Skeletal muscle satellite cell (primary cell): ENCODE measurements at regions not wholly inside any gene's neighbourhood (a gene's known extent, or its start where the extent isn't known, plus 50 kb on each side); places are given as distances from the start of the nearest gene placed in this dataset.

Source experiments
- H3K27me3 ChIP-seq: 2 replicates; pipeline ENCODE4 v1.7.0; 2013; ENCODE audit warnings: low read length; ENCODE audit not compliant: control insufficient read depth, insufficient read depth
- H3K36me3 ChIP-seq: 2 replicates; pipeline ENCODE4 v1.7.0; 2013; ENCODE audit warnings: mild to moderate bottlenecking, control low read depth, low read length; ENCODE audit not compliant: insufficient read depth
- H3K4me1 ChIP-seq: 2 replicates; pipeline ENCODE4 v1.7.0; 2013; ENCODE audit warnings: low read length; ENCODE audit not compliant: control insufficient read depth, insufficient read depth
- H3K4me2 ChIP-seq: 2 replicates; pipeline ENCODE4 v1.7.0; 2013; ENCODE audit warnings: mild to moderate bottlenecking, low read length
- H3K4me3 ChIP-seq: 2 replicates; pipeline ENCODE4 v1.7.0; 2013; ENCODE audit warnings: low read length
- H3K9ac ChIP-seq: 2 replicates; pipeline ENCODE4 v1.7.0; 2013; ENCODE audit warnings: mild to moderate bottlenecking, low read depth, low read length, moderate library complexity
- H3K9me3 ChIP-seq: replicated peaks from 2 replicates; pipeline ENCODE4 v1.7.0; 2013; ENCODE audit warnings: mild to moderate bottlenecking, control low read depth, low read length

DNA sequence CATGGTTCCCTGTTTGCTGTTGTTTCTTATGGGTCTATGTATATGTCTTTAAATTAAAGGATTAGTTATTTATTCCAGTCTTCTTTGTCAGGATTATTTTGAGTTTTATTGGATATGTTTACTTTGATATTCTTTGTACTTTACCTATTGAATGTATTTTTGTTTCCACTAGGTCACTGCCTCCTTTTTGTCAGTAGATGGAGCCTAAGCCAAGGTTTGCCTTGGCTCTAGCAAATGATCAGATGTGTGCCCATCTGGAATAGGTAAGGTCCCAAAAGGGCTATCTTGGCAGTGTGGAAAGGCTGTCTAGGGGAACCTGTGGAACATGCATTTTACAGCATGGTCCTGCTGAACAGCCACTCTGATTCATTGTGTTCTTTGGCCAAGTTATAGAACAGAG lies 337.3 kb upstream of the GHITM start:
- Histone ChIP-seq H3K36me3 (no peaks in the 10 kb centered on the region), H3K4me1 (no peaks in the 10 kb centered on the region), H3K4me3 (no peak overlapping the region), H3K4me2 (no peak overlapping the region), H3K27me3 (no peaks in the 10 kb centered on the region), H3K9me3 (no peaks in the 10 kb centered on the region), H3K9ac (no peak overlapping the region)

DNA sequence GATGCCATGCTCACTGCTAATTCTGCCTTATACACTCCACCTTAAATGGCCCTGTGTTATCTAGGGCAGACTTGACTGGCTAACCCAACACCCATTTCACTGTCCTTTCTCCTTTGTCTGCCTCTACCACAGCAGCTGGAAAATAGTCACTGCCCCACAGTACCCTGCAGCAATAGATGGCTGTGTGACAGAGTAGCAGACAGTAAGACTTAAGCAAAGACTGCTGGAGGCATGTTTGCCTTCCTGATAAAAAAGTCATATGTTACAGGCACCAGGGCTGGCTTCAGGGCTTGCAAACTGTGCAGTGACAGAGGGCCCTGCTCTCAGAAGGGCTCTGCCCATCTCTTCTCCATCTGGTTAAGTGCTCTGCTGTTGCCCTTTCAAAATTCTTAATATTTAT lies 332.6 kb upstream of the GHITM start:
- Histone ChIP-seq H3K27me3 (no peaks in the 10 kb centered on the region), H3K9ac (no peak overlapping the region), H3K9me3 (no peaks in the 10 kb centered on the region), H3K4me3 (no peak overlapping the region), H3K4me2 (no peak overlapping the region), H3K36me3 (no peaks in the 10 kb centered on the region), H3K4me1 (no peaks in the 10 kb centered on the region)

DNA sequence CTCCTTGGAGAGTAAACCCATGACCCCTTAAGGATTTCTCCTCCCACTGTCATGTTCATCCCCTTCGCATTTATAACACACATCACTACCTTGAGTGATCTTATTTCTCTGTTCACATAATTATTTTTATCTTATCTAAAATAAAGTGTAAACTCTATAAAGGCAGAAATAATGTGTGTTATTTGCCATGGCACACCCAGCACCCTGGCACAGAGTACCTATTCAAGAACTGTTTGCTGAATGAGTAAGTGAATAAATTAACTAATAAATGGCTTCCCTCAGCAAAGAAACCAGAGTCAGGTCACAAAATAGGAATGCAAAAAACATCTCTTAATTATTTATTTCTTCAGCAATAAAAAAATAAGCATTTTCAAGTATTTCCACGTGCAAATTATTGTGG lies 330.3 kb upstream of the GHITM start:
- Histone ChIP-seq H3K4me3 (no peak overlapping the region), H3K4me2 (no peak overlapping the region), H3K36me3 (no peaks in the 10 kb centered on the region), H3K4me1 (no peaks in the 10 kb centered on the region), H3K9ac (no peak overlapping the region), H3K27me3 (no peaks in the 10 kb centered on the region), H3K9me3 (no peaks in the 10 kb centered on the region)

DNA sequence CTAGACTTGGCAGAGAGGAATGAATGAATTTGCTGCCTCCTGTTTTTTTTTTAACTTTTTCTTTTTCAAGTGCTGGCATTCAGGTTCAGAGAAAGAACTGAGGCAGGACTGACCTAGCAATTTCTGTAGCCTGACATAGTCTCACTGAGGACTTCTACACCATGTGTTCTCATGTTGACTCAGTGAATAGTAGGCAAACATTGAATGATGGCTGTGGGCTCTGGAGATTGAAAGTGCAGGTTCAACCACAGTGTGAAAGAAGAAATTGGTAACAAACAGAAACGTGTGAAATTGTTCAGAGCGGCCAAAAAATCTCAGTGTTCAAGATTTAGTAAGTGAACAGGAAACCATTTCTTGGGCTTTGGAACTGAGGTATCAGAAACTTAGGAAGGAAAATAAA lies 322.4 kb upstream of the GHITM start:
- H3K36me3 ChIP-seq, result no peaks in the 10 kb centered on the region
- H3K4me1 ChIP-seq, result no peaks in the 10 kb centered on the region
- no peaks in the 10 kb centered on the region for H3K27me3 ChIP-seq
- no peak overlapping the region for H3K4me3 ChIP-seq
- H3K9ac ChIP-seq, result no peak overlapping the region
- H3K9me3 ChIP-seq, result no peaks in the 10 kb centered on the region
- no peak overlapping the region for H3K4me2 ChIP-seq

DNA sequence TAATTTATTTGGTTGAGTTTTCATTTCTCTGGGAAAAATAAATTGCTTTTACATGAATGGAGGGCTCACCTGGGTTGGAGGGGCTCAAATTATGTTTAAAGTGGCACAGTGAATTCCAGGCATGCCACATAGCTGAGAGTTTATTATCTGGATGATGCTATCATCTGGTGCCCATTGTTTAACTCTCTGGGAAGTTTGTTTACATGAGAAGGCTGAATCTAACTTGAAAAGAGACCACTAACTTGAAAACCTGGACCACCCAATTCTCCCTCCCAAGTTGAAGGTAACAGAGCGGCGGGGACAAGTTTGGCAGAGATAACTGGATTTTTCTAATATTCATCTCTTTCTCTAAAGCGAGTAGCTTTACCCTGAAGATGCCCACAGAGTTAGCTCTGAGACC lies 321.5 kb upstream of the GHITM start:
- Histone ChIP-seq H3K36me3 (no peaks in the 10 kb centered on the region), H3K4me2 (no peak overlapping the region), H3K27me3 (no peaks in the 10 kb centered on the region)

DNA sequence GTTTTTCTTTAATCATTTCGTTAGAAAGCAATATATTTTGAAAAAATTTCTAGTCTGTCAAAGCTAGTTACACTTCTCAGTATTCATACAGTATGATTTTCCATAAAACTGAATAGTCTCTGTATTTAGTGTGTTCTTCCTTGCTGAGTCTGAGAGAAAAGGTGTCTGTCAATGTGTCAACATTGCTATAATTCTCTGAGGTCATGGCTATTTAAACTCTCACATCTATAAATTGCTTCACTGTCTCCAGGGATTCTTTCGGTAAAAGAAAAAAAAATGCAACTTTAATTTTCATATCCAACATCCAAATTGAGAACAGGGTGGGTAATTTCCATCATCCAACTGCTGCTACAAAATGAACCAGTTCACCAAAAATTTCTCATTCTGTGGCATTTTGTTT lies 319.7 kb upstream of the GHITM start:
- H3K4me2 ChIP-seq, result no peak overlapping the region
- H3K4me3 ChIP-seq, result no peak overlapping the region
- no peaks in the 10 kb centered on the region for H3K4me1 ChIP-seq
- H3K27me3 ChIP-seq, result no peaks in the 10 kb centered on the region
- H3K36me3 ChIP-seq, result no peaks in the 10 kb centered on the region
- H3K9me3 ChIP-seq, result no peaks in the 10 kb centered on the region
- no peak overlapping the region for H3K9ac ChIP-seq

More for the DNA sequence above, 321.5 kb upstream of the GHITM start:
- Histone ChIP-seq H3K9ac (no peak overlapping the region), H3K9me3 (no peaks in the 10 kb centered on the region), H3K4me1 (no peaks in the 10 kb centered on the region), H3K4me3 (no peak overlapping the region)

DNA sequence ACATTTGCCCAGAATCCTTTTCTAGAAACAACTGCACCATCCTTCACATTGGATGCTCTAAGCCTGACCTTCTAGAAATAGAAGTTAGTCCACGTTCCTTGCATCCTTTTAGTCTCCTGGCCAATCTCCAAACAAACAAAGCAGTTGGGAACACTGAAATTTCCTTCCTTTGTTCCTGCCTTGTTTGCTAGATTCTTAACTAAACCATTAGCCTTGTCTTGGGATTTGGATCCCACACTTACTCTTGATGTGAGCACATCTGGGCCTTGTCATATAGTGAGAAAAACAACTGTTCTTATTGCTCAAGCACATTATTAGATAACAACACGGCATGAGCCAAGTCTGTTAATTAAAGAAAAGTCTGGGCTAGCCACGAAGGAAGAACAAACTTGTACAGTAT lies 319.3 kb upstream of the GHITM start:
- Histone ChIP-seq H3K4me3 (no peak overlapping the region), H3K27me3 (no peaks in the 10 kb centered on the region), H3K9me3 (no peaks in the 10 kb centered on the region)

DNA sequence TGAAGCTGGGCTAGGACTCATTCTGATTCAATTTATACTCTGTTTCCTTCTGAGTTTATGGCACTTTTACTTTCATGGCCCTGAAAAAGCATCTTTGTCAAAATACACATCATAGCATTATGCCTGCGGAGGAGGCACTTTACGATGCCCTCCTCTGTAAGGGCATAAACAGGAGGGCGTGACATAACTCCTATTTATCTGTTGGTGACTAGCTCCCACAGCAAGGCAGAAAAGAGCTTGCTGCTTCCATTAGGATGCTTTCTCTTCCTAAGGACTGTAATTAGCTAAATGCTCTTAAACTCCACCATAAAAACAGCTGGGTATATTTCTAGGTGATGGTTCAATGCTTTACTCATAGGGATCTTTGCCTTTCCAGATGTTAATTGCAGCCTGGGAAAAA lies 315.2 kb upstream of the GHITM start:
- H3K4me3 ChIP-seq, result no peak overlapping the region
- H3K36me3 ChIP-seq, result no peaks in the 10 kb centered on the region
- peaks cover 3% of the 10 kb centered on the region for H3K9me3 ChIP-seq
- H3K9ac ChIP-seq, result no peak overlapping the region
- no peak overlapping the region for H3K4me2 ChIP-seq
- no peaks in the 10 kb centered on the region for H3K27me3 ChIP-seq
- no peaks in the 10 kb centered on the region for H3K4me1 ChIP-seq

More for the DNA sequence above, 319.3 kb upstream of the GHITM start:
- Histone ChIP-seq H3K4me2 (no peak overlapping the region), H3K9ac (no peak overlapping the region), H3K4me1 (no peaks in the 10 kb centered on the region), H3K36me3 (no peaks in the 10 kb centered on the region)

DNA sequence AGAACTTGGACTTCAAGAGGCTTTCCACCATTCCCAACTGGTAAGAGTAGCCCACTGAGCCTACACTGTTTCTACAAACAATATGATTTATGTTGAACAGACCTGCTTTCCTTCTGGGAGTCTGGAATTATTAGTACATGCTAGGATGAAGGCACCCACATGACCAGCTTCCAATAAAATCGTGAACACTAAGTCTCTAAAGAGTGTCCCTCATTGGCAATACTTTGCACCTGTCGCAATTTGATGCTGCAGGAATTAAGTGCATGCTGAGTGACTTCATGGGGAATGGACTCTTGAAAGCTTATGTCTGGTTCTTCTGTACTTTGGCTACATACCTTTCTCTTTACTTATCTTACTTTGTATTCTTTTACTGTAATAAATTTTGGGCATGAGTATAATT lies 305.2 kb upstream of the GHITM start:
- H3K27me3 ChIP-seq, result no peaks in the 10 kb centered on the region
- no peaks in the 10 kb centered on the region for H3K4me1 ChIP-seq
- no peak overlapping the region for H3K9ac ChIP-seq
- no peak overlapping the region for H3K4me3 ChIP-seq
- no peak overlapping the region for H3K4me2 ChIP-seq
- peaks cover 4% of the 10 kb centered on the region for H3K9me3 ChIP-seq
- no peaks in the 10 kb centered on the region for H3K36me3 ChIP-seq

DNA sequence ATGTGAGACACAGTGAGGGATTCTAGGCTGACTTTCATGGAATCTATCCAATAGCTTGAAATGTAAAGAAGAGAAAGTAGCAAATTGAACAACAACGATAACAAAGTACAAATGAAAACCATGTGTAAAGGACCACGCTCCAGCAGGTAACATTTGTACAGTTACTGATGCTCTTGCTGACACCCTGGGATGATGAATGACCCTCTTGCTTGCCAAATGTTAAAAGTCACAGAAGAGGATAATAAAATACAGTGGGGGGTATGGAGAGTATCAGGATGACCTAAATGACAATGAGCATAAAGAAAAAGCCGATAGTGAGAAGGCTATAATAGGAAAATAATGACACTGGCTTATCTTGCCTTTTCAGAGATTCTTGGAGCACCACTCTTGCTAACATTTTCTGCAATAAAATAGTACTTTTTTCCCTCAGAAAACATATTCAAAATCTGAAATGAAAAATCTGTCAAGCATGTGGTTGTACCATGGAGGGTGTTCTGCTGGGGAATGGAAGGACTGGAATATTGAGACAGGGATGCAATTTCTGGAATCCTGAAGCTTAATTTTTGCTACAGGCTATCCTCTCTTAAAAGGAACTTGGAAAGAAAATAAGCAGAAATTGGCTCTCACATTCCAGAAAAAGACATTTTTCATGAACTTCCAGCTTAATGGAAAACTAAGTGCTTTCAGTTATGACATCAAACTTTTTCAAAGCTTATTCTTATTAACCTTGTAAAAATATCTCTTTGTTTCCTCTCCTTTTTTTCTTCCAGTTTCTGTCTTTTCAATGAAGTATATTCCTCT lies 303.2 kb upstream of the GHITM start:
- Histone ChIP-seq H3K9me3 (no peaks in the 10 kb centered on the region), H3K4me1 (no peaks in the 10 kb centered on the region), H3K27me3 (no peaks in the 10 kb centered on the region), H3K4me2 (no peak overlapping the region), H3K36me3 (no peaks in the 10 kb centered on the region), H3K9ac (no peak overlapping the region), H3K4me3 (no peak overlapping the region)

DNA sequence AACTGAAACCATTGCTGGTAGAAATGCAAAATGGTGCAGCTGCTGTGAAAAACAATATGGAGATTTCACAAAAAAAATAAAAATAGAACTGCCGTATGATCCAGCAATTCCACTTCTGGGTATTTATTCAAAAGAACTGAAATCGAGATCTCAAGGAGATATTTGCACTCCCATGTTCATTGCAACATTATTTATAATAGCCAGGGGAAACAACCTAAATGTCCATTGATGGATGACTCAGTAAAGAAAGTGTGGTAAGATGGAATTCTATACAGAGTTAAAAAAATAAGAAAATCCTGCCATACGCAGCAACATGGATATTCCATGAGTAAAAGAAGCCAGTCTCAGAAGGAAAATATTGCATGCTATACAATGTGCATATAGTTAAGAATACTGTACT lies 290.6 kb upstream of the GHITM start:
- no peak overlapping the region for H3K9ac ChIP-seq
- no peak overlapping the region for H3K4me3 ChIP-seq
- H3K9me3 ChIP-seq, result no peaks in the 10 kb centered on the region
- H3K27me3 ChIP-seq, result no peaks in the 10 kb centered on the region
- no peak overlapping the region for H3K4me2 ChIP-seq
- no peaks in the 10 kb centered on the region for H3K4me1 ChIP-seq
- H3K36me3 ChIP-seq, result no peaks in the 10 kb centered on the region

DNA sequence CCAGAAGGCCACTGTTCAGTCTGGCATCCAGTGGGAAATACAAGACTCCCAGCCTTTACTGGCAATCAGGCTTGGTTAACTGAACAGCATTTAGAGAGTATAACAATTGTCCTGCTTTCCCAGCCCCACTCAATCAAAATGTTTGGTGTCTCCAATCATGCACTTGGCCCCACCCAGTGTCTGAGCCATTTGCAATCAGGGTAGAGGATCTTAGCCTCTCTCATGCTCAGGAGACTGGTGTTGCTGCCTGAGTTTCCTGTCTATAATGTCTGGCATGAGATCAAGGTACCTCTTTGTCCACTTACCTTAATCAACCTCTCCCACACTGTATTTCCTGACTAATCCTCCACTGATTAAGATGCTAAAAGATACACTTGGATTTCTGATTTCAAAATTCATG lies 290.2 kb upstream of the GHITM start:
- no peak overlapping the region for H3K4me3 ChIP-seq
- H3K4me2 ChIP-seq, result no peak overlapping the region
- no peaks in the 10 kb centered on the region for H3K9me3 ChIP-seq
- no peaks in the 10 kb centered on the region for H3K36me3 ChIP-seq
- no peak overlapping the region for H3K9ac ChIP-seq
- no peaks in the 10 kb centered on the region for H3K27me3 ChIP-seq
- no peaks in the 10 kb centered on the region for H3K4me1 ChIP-seq
